Activated naive CD8-positive, alpha-beta T cell treated with anti-CD3 and anti-CD28 coated beads, Interleukin-2, amount 50 U/mL, for 24 hours (primary cell): ENCODE measurements at regions not wholly inside any gene's neighbourhood (a gene's known extent, or its start where the extent isn't known, plus 50 kb on each side); places are given as distances from the start of the nearest gene placed in this dataset.
A peak's percentile ranks its signal among the peaks of the same experiment; 100 is the strongest.
"Not testable (repeated sequence)": the region's sequence is repeated elsewhere in the genome, so short reads cannot be mapped to it uniquely, and the experiment has no call there.

Experiments used
- ATAC-seq: fragments of 150-1000 bp; cut with Tn5 transposase; one replicate; pipeline ENCODE4 v1.10.0; 2021
- DNase-seq: peaks from one replicate; pipeline ENCODE4 v3.0.0; 2021
- H3K27ac Mint-ChIP-seq: one replicate; pipeline ENCODE4 v1.8.0; 2021; ENCODE audit warnings: mild to moderate bottlenecking, mixed read lengths
- H3K27me3 Mint-ChIP-seq: one replicate; pipeline ENCODE4 v1.8.0; 2021; ENCODE audit warnings: mixed read lengths
- H3K36me3 Mint-ChIP-seq: one replicate; pipeline ENCODE4 v1.8.0; 2021; ENCODE audit warnings: low read depth, mixed read lengths
- H3K4me1 Mint-ChIP-seq: one replicate; pipeline ENCODE4 v1.8.0; 2021; ENCODE audit warnings: mixed read lengths
- H3K4me3 Mint-ChIP-seq: one replicate; pipeline ENCODE4 v1.8.0; 2021; ENCODE audit warnings: mild to moderate bottlenecking, moderate library complexity, mixed read lengths
- H3K9me3 Mint-ChIP-seq: one replicate; pipeline ENCODE4 v1.8.0; 2021; ENCODE audit warnings: mixed read lengths

DNA sequence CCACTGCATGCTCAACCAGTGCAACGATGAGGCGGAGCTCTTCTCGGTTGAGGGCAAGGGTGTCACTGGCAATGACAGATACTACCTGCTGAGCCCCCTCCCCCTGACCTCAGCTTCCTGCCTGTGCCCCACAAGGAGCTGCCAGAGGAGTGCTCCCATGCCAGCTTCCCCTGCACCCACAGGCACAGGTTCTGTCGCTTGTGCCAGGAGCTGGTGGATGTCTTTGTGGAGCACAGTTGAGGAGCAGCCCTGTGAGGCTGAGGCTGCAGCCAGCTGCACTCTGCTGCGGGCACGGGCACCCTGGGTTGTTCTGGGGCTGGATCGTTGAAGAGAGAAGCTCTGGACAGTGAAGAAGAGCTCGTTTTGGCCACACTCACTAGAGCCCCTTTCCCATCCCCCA, 165.3 kb upstream of the ZNF267 start:
- no peaks in the 10 kb centered on the region for H3K27me3 Mint-ChIP-seq
- ATAC-seq = no peak
- H3K27ac Mint-ChIP-seq = no peak overlapping the region
- H3K9me3 Mint-ChIP-seq = no peaks in the 10 kb centered on the region
- no peak for DNase-seq
- H3K4me3 Mint-ChIP-seq = no peak overlapping the region
- H3K36me3 Mint-ChIP-seq = peaks cover 22% of the 10 kb centered on the region
- H3K4me1 Mint-ChIP-seq = peaks cover 10% of the 10 kb centered on the region

DNA sequence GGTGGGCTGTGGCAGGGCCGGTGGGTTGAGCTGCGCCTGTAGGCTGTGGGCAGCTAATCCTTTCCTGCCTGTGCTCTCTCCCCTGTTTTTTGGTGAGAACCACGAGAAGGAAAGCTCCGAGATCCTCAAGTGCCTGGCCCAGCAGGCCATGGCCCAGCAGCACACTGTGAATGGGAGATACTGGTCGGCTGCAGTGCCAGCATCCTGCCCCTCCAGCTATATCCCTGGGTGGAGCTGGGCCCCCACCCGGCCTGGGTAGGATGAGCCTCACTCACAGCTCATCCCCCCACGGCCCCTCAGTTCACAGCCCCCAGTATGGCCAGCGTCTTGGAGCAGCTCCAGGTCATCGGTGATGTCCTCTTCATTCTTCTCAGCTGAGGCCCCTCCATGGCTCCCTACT, 164.4 kb upstream of the ZNF267 start:
- no peaks in the 10 kb centered on the region for H3K27me3 Mint-ChIP-seq
- no peak overlapping the region for H3K27ac Mint-ChIP-seq

DNA sequence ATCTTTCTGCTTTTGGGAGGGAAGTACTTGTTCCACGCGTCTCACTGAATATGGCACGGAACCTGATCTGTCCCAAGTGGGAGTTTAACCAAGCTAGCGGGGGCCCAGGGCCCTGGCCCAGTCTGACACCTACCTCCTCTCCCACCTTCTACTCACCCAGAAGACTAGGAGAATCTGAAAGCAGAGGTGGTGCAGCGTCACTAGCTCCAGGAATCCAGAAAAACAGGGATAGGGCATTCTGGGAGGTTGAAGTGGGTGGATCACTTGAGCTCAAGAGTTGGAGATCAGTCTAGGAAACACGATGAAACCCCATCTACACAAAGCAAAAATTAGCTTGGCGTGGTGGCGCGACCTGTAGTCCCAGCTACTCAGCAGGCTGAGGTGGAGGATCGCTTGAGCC, 163.5 kb upstream of the ZNF267 start:
- DNase-seq (no peak), ATAC-seq (no peak)
- Mint-ChIP-seq H3K4me3 (no peak overlapping the region), H3K36me3 (peaks cover 27% of the 10 kb centered on the region), H3K4me1 (peaks cover 25% of the 10 kb centered on the region), H3K27ac (no peak overlapping the region), H3K27me3 (no peaks in the 10 kb centered on the region), H3K9me3 (no peaks in the 10 kb centered on the region)

More for the DNA sequence above, 164.4 kb upstream of the ZNF267 start:
- Mint-ChIP-seq H3K4me1 (peaks cover 16% of the 10 kb centered on the region), H3K36me3 (peaks cover 20% of the 10 kb centered on the region), H3K9me3 (no peaks in the 10 kb centered on the region), H3K4me3 (no peak overlapping the region)
- DNase-seq (no peak), ATAC-seq (no peak)

DNA sequence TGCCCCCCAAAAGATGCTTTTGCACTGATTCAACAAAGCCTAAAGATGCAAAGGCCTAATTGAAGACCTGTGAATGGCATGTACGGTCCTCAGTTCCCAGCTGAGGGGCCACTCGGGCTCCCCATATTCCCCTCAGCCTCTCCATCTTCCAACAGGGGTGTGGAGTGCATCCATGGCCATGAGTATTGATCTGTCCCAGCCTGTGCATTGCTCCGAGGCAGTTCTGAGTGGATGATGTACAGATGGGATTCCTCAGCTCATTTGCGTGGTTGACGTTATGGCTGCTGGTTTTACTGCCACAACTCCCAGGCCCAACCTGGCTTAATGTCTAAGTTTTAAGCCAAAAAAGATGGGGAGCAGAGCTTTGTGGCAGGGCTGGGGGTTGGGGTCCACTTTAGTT, 162.7 kb upstream of the ZNF267 start:
- peaks cover 33% of the 10 kb centered on the region for H3K36me3 Mint-ChIP-seq
- H3K4me1 Mint-ChIP-seq = peaks cover 33% of the 10 kb centered on the region
- H3K27ac Mint-ChIP-seq = no peak overlapping the region
- H3K4me3 Mint-ChIP-seq = no peak overlapping the region
- no peak for ATAC-seq
- H3K9me3 Mint-ChIP-seq = no peaks in the 10 kb centered on the region
- H3K27me3 Mint-ChIP-seq = no peaks in the 10 kb centered on the region
- DNase-seq = no peak

DNA sequence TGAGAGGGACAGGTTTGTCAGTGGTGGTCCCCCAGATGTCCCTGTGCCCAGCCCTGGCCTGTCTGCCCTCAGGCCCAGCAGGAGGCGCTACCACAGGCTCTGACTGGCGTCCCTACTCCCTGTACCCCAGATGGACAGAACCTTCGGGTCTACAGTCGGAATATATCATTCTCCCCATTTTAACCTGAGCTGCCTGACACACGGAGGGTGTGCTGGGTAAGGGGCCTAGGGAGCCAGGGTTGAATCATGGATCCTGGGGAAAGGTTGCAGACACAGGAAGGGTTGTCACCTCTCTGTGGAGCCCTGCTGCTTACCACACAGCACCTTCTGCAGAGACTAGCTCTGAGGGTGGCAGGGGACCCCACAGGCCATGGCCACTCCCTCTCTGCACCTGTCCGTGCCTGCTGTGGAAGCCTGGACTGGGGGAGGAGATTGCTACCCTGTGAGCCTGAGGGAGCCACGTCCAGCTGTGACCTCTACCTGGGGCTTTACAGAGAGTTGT, 162.2 kb upstream of the ZNF267 start:
- Mint-ChIP-seq H3K9me3 (no peaks in the 10 kb centered on the region), H3K27me3 (no peaks in the 10 kb centered on the region), H3K36me3 (peaks cover 35% of the 10 kb centered on the region), H3K4me3 (no peak overlapping the region), H3K4me1 (peaks cover 38% of the 10 kb centered on the region), H3K27ac (no peak overlapping the region)
- DNase-seq (no peak), ATAC-seq (no peak)

DNA sequence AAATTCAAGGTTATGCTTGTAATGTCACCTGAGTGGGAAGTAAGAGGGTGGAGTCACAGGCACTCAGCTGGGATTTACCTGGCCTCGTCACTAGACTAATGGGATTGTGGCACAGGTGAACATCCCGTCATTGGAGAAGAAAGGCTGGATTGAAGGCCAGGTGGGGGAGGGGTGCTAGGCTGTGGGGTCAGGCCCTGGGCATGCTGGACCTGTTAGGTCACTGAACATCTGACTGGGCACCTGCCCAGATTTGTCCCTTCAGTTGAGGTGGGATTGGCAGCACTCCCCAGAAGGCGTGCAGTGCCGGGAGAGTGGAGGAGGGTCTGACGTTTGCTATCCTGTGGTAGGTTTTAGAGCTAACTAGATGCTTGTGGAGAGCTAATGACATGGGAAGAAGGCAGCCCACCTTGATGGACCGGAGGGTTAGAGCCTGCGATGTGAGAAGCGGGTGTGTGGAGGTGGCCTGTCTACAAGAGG, 161.5 kb upstream of the ZNF267 start:
- Mint-ChIP-seq H3K36me3 (peaks cover 39% of the 10 kb centered on the region), H3K27ac (no peak overlapping the region), H3K4me1 (peaks cover 43% of the 10 kb centered on the region), H3K4me3 (no peak overlapping the region), H3K27me3 (no peaks in the 10 kb centered on the region), H3K9me3 (no peaks in the 10 kb centered on the region)
- no peak for DNase-seq
- no peak for ATAC-seq

DNA sequence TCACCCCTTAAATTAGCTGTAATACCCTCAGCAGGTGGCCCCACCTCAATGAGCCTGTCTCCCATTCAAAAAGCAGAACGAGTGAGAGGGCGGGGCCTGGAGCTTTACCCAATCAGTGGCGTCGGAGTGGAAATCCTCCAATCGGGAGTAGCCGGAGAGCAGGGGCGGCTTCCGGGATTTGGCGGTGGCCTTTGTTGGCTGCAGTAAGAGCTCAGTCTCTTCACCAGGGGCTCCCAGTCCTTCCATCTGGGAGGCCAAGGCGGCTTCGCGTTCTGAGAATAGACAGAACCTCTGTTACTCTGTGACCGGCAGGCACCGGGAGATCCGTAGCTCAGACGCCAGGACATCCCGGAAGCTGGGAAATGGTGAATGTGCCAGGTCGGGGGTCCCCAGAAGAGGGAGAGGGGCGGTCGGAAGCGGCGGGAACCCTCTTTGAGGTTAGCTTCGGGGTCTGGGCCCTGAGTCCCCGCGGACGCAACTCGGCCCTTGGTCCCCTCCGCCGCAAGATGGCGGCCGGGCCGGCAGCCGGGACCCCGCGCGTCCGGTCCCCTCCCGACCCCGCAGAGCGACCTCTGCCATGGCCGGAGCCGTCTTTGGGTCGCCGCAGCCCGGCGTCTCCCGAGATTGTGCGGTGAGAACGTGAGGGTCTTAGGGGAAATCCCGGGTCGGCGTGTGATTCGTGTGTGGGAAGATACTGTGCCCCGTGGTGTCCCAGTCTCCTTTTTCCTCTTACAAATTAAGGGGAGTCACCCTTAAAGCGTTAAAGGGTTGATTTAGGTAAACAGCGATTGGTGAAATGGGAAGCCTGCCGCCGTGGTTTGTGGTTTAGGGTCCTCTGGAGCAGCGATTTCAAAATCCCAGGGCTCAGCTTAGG, 160.3 kb upstream of the ZNF267 start:
- Mint-ChIP-seq H3K27me3 (no peaks in the 10 kb centered on the region), H3K9me3 (no peaks in the 10 kb centered on the region), H3K4me1 (peaks cover 52% of the 10 kb centered on the region), H3K36me3 (peaks cover 43% of the 10 kb centered on the region), H3K4me3 (peak overlapping the region; percentile 95), H3K27ac (peak overlapping the region; percentile 98)
- ATAC-seq (peak; percentile 89), DNase-seq (peak; percentile 89)

DNA sequence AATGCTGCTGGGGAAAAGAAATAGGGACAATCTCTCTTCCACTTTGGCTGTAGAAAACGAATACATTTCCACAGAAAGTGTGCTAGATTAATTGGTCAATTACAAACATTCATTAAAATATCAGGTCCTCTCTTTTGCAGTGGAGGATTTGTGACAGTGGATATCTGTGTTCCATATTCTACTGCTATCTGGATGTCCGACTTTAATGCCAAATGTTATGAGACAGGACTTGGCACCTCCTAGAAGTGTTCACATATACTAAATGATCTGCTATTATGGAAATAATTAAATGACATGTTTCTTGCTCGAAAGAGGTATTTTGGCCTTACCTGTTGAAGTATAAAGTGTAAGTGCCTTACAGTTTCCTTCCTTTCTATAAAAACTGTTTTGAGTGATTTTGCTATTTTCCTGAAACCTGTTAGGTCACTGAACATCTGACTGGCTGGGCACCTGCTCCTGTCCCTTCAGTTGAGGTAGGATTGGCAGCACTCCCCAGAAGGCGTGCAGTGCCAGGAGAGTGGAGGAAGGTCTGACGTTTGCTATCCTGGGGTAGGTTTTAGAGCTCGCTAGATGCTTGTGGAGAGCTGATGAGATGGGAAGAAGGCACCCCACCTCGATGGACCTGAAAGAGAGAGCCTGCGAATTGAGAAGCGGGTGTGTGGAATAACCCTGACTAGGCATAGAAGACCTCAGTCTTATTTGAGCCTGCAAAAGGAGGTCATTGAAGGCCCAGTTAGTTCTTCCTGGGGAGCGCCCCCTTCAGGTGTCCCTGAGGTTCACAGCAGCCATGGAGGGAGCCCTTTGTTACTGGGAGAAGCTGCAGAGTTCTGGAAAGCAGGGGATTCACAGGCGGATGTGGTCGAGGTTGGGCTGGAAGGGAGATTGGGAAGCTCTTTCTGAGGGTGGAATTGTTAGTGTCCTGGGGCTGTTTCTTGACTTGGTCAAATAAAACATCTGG, 159.4 kb upstream of the ZNF267 start:
- Mint-ChIP-seq H3K4me3 (peak overlapping the region; percentile 95), H3K9me3 (no peaks in the 10 kb centered on the region), H3K27ac (peak overlapping the region; percentile 98), H3K27me3 (no peaks in the 10 kb centered on the region), H3K36me3 (peaks cover 48% of the 10 kb centered on the region), H3K4me1 (peaks cover 52% of the 10 kb centered on the region)
- ATAC-seq = no peak
- no peak for DNase-seq

DNA sequence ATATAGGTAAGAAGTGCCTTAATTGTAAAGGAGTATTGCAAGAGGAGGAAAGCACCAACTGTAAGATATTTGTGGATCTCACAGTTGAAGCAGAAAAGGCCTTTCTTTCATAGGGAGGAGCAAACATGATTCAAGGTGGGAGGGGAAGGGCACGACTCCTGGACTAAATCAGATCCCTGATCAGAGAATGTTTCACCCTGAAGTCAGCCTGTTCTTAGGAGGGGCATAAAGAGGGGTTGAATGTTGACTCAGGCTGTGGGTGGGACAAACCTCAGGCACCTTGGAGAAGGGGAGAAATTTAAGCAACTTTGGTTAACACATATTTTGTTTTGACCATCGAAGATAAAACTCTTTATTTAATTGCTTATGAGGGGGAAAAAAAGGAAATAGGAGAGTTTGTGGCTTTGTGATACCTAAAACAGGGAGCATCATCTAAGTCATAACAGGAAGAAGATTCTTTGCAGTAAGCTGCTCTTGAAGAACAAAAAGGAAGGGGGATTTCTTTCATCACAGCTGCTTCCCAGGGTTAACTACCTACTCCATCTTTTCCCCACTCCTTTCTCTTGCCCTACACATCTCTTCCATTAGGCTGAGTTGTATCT, 158.6 kb upstream of the ZNF267 start:
- peaks cover 52% of the 10 kb centered on the region for H3K4me1 Mint-ChIP-seq
- H3K36me3 Mint-ChIP-seq = peaks cover 55% of the 10 kb centered on the region
- no peaks in the 10 kb centered on the region for H3K27me3 Mint-ChIP-seq
- ATAC-seq (peak; percentile 60), DNase-seq (peak; percentile 34)
- H3K27ac Mint-ChIP-seq = peak overlapping the region; percentile 32
- no peaks in the 10 kb centered on the region for H3K9me3 Mint-ChIP-seq
- peak overlapping the region; percentile 95 for H3K4me3 Mint-ChIP-seq

DNA sequence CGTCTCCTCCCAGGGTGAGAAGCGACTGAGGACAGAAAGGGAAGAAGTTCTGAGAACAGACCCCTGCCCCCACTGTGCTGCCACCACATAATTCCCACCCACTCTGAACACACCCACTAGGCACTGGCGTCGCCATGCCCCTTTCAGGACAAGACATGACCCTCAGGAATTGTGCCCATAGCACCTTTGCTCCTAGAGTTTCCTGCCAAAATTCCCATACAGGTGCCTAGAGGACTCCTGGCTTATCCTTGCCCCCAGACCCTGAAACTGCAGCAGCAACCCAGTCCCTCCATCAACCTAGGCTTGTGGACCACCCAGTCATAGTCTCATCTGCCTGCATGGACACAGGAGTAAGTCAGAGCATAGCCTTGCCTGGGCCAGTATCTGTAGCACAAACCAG, 157.7 kb upstream of the ZNF267 start:
- H3K4me3 Mint-ChIP-seq = no peak overlapping the region

DNA sequence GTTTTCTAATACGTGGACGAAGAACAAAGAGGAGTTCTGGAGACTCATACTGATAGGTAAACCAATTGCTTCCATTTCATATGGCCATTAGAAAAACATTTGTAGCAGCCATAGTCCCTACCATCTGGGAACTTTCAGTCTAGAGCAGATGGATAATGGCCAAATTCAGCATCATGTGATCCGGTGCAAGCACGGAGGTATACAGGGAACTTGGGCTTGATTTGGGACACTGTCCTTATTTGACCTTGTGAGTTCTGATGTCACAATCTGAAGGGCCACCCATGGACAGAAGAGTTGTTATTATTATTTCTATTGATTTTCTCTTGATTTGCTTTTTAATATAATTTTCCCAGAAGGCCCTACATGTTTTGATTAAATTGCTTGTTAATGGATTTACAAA, 154.6 kb upstream of the ZNF267 start:
- peaks cover 45% of the 10 kb centered on the region for H3K4me1 Mint-ChIP-seq
- H3K27ac Mint-ChIP-seq = no peak overlapping the region
- DNase-seq = no peak
- no peak overlapping the region for H3K4me3 Mint-ChIP-seq
- no peaks in the 10 kb centered on the region for H3K27me3 Mint-ChIP-seq
- no peak for ATAC-seq
- peaks cover 17% of the 10 kb centered on the region for H3K9me3 Mint-ChIP-seq
- H3K36me3 Mint-ChIP-seq = peaks cover 86% of the 10 kb centered on the region

More for the DNA sequence above, 157.7 kb upstream of the ZNF267 start:
- DNase-seq = no peak
- no peaks in the 10 kb centered on the region for H3K27me3 Mint-ChIP-seq
- peaks cover 55% of the 10 kb centered on the region for H3K4me1 Mint-ChIP-seq
- no peak for ATAC-seq
- peaks cover 62% of the 10 kb centered on the region for H3K36me3 Mint-ChIP-seq
- peaks cover 4% of the 10 kb centered on the region for H3K9me3 Mint-ChIP-seq
- no peak overlapping the region for H3K27ac Mint-ChIP-seq

DNA sequence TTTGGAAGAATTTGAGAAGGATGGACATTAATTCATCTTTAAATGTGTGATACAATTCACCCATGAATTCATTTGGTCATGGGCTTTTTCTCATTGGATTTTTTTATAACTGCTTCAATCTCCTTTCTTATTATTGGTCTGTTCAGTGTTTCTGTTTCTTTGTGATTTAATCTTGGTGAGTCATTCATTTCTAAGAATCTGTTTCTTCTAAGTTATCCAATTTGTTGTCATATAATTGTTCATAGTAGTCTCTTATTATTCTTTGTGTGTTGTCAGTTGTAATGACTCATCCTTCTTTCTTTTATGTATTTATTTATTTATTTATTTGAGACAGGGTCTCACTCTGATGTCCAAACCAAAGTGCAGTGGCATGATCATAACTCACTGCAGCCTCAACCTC, 146.1 kb upstream of the ZNF267 start:
- Mint-ChIP-seq H3K27me3 (no peaks in the 10 kb centered on the region), H3K9me3 (peaks cover 63% of the 10 kb centered on the region), H3K36me3 (peaks cover 87% of the 10 kb centered on the region), H3K27ac (no peak overlapping the region), H3K4me1 (peaks cover 14% of the 10 kb centered on the region), H3K4me3 (no peak overlapping the region)
- DNase-seq = no peak
- ATAC-seq = no peak

DNA sequence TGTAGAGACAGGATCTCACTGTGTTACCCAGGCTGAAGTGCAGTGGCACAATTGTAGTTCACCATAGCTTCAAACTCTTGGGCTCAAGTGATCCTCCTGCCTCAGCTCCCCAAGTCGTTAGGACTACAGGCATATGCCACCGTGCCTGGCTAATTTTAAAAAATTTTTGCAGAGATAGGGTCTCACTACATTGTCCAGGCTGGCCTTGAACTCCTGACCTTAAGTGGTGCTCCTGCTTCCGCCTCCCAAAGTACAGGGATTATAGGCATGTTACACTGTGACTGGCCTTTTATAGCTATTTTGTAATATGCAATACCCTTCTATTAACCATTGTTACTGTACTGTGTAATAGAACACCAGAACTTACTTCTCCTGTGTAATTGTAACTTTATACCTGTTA, 139.3 kb upstream of the ZNF267 start:
- Mint-ChIP-seq H3K9me3 (peaks cover 67% of the 10 kb centered on the region), H3K4me1 (peaks cover 5% of the 10 kb centered on the region), H3K27me3 (no peaks in the 10 kb centered on the region), H3K27ac (no peak overlapping the region), H3K36me3 (peaks cover 91% of the 10 kb centered on the region), H3K4me3 (no peak overlapping the region)
- DNase-seq (no peak), ATAC-seq (no peak)

DNA sequence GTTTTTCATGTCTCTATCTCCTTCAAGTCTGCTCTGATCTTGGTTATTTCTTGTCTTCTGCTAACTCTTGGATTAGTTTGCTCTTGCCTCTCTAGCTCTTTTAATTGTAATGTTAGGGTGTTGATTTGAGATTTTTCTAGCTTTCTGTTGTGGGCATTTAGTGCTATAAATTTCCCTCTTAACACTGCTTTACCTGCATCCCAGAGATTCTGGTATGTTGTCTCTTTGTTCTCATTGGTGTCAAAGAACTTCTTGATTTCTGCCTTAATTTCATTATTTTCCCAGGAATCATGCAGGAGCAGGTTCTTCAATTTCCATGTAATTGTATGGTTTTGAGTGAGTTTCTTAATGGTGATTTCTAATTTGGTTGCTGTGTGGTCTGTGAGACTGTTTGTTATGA, 128.5 kb upstream of the ZNF267 start:
- H3K27me3 Mint-ChIP-seq, H3K4me1 Mint-ChIP-seq, H3K27ac Mint-ChIP-seq, ATAC-seq, DNase-seq, H3K4me3 Mint-ChIP-seq: not testable (repeated sequence)
- Mint-ChIP-seq H3K36me3 (peaks cover 97% of the 10 kb centered on the region), H3K9me3 (peaks cover 72% of the 10 kb centered on the region)
